GM23338 (cell line): ENCODE measurements at regions not wholly inside any gene's neighbourhood (a gene's known extent, or its start where the extent isn't known, plus 50 kb on each side); places are given as distances from the start of the nearest gene placed in this dataset.

Experiments
- EZH2phosphoT487 ChIP-seq: fragments of 200-600 bp; sonication (generic); IDR thresholded peaks from one replicate; pipeline ENCODE4 v1.8.1; 2018; ENCODE audit warnings: antibody characterized with exemption; ENCODE audit not compliant: unreplicated experiment
- JUNB ChIP-seq: IDR thresholded peaks from one replicate; pipeline ENCODE4 v1.6.1; 2016; ENCODE audit warnings: antibody characterized with exemption; ENCODE audit not compliant: unreplicated experiment
- NANOG ChIP-seq: IDR thresholded peaks from 2 replicates; pipeline ENCODE4 v1.6.1; 2016; ENCODE audit warnings: antibody characterized with exemption, borderline replicate concordance
- STAT1 ChIP-seq: IDR thresholded peaks from one replicate; pipeline ENCODE4 v1.6.1; 2016; ENCODE audit warnings: antibody characterized with exemption; ENCODE audit not compliant: unreplicated experiment
- ZNF114 ChIP-seq: fragments of 250-450 bp; sonication (Bioruptor Pico); IDR thresholded peaks from 2 replicates; pipeline ENCODE4 v1.5.0; 2020; ENCODE audit warnings: mild to moderate bottlenecking, moderate library complexity
- ZNF331 ChIP-seq: fragments of 250-450 bp; sonication (Bioruptor Pico); IDR thresholded peaks from 2 replicates; pipeline ENCODE4 v1.5.0; 2020; ENCODE audit warnings: low read depth, mild to moderate bottlenecking, moderate library complexity
- ZNF462 ChIP-seq: fragments of 250-450 bp; sonication (Bioruptor Pico); IDR thresholded peaks from 2 replicates; pipeline ENCODE4 v1.5.0; 2020; ENCODE audit warnings: mild to moderate bottlenecking, moderate library complexity
- TF ChIP-seq, protein P1 (sequence below): IDR thresholded peaks from one replicate; pipeline ENCODE4 v1.6.1; 2018; ENCODE audit warnings: antibody characterized with exemption; ENCODE audit not compliant: unreplicated experiment

DNA sequence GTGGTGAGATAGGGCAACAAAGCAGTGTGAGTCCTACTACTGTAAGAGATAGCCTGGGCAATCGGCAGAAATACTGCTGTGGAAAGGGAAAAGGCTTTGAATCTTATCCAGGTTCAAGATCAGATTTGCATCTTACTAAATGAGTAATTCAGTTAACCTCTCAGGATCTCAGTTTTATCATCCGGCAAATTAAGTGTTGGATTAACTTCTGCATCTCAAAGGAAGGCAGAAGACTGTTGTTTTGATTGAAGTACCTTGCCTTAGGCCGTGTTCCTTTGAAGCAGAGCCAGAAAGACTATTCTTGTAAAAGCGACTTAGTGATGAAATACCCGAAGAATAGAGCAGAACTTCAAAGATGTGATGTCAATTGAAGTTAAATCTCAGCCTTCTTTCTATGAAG lies 612.9 kb upstream of the USP24 start (continued):
- TF ChIP-seq, protein P1, sequence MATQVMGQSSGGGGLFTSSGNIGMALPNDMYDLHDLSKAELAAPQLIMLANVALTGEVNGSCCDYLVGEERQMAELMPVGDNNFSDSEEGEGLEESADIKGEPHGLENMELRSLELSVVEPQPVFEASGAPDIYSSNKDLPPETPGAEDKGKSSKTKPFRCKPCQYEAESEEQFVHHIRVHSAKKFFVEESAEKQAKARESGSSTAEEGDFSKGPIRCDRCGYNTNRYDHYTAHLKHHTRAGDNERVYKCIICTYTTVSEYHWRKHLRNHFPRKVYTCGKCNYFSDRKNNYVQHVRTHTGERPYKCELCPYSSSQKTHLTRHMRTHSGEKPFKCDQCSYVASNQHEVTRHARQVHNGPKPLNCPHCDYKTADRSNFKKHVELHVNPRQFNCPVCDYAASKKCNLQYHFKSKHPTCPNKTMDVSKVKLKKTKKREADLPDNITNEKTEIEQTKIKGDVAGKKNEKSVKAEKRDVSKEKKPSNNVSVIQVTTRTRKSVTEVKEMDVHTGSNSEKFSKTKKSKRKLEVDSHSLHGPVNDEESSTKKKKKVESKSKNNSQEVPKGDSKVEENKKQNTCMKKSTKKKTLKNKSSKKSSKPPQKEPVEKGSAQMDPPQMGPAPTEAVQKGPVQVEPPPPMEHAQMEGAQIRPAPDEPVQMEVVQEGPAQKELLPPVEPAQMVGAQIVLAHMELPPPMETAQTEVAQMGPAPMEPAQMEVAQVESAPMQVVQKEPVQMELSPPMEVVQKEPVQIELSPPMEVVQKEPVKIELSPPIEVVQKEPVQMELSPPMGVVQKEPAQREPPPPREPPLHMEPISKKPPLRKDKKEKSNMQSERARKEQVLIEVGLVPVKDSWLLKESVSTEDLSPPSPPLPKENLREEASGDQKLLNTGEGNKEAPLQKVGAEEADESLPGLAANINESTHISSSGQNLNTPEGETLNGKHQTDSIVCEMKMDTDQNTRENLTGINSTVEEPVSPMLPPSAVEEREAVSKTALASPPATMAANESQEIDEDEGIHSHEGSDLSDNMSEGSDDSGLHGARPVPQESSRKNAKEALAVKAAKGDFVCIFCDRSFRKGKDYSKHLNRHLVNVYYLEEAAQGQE, result no peak
- TF ChIP-seq ZNF331 (CRISPR knock-in tag) (no peak), JUNB (no peak), NANOG (no peak), STAT1 (no peak), ZNF114 (no peak), EZH2phosphoT487 (no peak), ZNF462 (CRISPR knock-in tag) (no peak)
